Retinal pigment epithelial cell (primary cell): ENCODE measurements at regions not wholly inside any gene's neighbourhood (a gene's known extent, or its start where the extent isn't known, plus 50 kb on each side); places are given as distances from the start of the nearest gene placed in this dataset.

Experiments
- DNase-seq: peaks from one replicate; pipeline ENCODE4 v3.0.0-alpha.2; 2010; ENCODE audit warnings: low read depth
- H3K4me3 ChIP-seq: 2 replicates; pipeline ENCODE4 v1.5.1; 2011; ENCODE audit warnings: mild to moderate bottlenecking, low read length, control low read depth, moderate library complexity
- TF ChIP-seq, protein P1 (sequence below): conservative IDR thresholded peaks from 2 replicates; pipeline ENCODE4 v1.5.1; 2011; ENCODE audit warnings: low read depth, low read length, control low read depth, inconsistent platforms

DNA sequence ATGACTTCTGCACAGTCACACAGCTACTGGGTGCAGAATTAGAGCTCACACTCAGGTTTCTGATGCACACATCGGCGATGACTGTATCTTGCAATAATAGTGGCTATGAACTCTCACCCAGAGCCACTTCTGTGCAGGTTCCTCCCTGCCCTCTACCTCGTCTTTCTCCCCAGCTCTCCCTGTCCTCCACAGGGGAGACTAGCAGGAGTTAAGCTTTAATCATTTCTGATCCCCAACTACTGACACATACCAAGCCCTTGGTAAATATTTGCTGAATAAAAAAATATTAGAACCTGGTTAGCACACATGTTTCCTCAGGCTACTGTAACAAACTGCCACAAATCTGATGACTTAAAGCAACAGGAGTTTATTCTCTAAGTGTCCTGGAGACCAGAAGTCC lies 222.7 kb upstream of the FOXA2 start:
- TF ChIP-seq, protein P1, sequence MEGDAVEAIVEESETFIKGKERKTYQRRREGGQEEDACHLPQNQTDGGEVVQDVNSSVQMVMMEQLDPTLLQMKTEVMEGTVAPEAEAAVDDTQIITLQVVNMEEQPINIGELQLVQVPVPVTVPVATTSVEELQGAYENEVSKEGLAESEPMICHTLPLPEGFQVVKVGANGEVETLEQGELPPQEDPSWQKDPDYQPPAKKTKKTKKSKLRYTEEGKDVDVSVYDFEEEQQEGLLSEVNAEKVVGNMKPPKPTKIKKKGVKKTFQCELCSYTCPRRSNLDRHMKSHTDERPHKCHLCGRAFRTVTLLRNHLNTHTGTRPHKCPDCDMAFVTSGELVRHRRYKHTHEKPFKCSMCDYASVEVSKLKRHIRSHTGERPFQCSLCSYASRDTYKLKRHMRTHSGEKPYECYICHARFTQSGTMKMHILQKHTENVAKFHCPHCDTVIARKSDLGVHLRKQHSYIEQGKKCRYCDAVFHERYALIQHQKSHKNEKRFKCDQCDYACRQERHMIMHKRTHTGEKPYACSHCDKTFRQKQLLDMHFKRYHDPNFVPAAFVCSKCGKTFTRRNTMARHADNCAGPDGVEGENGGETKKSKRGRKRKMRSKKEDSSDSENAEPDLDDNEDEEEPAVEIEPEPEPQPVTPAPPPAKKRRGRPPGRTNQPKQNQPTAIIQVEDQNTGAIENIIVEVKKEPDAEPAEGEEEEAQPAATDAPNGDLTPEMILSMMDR, result no peak
- H3K4me3 ChIP-seq, result no peak overlapping the region
- DNase-seq, result no peak

DNA sequence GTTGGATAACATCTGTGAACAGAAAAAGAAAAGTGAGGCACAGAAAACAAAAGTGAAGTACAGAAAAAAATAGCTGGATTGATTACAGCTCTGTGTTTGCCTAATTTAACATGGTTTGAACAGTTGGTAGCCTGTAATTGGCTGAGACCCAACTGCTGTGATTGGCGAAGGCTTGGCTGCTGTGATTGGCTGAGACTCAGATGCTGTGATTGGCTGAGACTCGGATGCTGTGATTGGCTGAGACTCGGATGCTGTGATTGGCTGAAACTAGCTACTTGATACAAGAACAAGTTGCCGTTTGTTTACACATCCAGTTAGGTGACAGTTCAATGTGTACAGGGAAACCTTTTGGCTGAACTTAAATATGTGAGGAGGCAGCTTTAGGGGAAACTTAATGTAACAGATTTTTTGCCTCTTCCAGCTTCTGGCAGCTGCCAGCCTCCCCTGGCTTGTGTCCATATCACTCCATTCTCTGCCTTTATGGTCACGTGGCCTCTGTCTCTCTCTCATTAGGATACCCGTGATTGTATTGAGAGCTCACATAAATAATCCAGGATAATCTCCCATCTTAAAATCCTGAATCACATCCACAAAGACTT lies 223.4 kb upstream of the FOXA2 start:
- no peak overlapping the region for H3K4me3 ChIP-seq
- TF ChIP-seq, protein P1, result no peak
- DNase-seq, result no peak

DNA sequence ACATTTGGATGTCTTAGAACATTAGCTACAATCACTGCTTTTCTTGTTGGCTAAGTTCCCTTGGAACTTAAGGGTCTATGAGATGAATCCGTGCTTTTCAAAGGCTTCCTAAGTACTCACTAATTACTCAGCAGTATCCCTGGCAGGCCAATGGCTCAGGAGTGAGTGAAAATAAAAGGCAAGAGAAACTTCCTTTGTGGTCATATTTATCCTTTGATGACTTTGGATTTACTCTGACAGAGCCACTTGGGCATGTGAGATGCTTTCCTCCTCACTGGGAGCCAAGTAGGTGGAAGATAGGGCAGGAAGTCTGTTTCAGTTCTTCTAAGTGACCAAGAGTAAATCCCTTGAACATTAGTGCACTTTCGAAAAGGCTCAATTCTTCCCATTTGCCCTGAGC lies 224.3 kb upstream of the FOXA2 start:
- H3K4me3 ChIP-seq, result no peak overlapping the region
- TF ChIP-seq, protein P1, result no peak
- DNase-seq, result no peak

DNA sequence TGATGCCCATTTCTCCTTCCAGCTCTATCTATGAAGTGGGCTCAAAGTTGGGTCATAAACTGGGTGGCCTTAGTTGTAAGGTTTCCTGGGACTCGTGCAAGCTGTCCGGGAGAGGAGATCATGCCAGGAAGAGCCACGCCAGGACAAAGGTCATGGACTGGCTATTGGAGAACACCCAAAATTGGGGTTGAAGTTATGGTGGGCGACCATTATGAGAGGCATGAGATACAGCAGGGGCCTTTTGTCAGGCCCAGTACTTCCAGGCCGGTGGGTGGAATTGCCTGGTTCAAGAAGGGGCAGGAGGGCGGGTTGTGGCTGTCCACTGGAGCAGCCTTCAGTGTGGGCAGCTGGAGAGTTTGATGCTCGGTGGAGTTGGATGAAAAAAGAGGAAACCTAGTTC lies 225.1 kb upstream of the SSTR4 start:
- H3K4me3 ChIP-seq, result no peak overlapping the region
- TF ChIP-seq, protein P1, result no peak
- no peak for DNase-seq

DNA sequence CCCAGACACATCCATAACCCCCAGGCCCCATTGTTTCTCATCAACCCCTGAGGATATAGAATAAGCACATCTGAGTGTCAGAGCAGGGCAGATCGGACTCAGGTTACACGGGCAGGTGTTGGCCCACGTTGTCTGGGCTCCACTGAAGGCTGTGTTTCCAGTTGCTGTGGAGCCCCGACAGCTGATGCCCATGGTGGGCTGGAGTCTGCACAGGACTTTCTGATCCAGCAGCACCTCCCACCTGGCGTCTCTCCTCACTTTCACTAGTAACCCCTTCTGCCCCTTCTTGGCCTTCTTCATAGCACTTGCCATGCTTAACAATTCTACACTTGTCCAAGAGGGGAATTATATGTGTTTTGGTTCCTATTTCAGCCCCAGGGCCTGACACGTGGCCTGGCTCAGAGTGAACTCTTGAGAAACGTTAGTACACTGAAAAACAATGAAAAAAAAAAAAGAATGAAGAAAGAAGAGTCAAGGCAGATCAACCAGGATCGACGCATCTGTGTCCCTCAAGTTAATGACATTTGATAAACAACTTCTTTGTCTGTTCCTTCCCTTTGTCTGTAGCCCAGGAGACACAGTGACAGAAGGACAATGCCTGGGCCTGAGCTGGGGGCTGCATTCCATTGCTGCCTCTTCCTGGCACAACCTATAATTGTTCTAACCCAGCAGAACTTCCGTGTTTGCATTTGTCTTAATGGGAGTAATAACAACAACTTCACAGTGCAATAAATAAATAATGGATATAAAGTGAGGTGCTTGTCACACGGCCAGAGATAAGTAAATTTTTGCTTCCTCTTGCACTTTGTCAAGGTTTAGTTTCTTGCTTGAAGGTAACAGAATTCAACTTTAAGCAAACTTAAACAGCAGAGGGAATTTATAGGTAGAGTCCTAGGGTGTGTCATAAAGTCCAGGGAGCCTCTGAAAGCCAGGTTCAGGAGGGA lies 224.2 kb upstream of the SSTR4 start:
- H3K4me3 ChIP-seq, result no peak overlapping the region
- DNase-seq, result no peak
- TF ChIP-seq, protein P1, result no peak

DNA sequence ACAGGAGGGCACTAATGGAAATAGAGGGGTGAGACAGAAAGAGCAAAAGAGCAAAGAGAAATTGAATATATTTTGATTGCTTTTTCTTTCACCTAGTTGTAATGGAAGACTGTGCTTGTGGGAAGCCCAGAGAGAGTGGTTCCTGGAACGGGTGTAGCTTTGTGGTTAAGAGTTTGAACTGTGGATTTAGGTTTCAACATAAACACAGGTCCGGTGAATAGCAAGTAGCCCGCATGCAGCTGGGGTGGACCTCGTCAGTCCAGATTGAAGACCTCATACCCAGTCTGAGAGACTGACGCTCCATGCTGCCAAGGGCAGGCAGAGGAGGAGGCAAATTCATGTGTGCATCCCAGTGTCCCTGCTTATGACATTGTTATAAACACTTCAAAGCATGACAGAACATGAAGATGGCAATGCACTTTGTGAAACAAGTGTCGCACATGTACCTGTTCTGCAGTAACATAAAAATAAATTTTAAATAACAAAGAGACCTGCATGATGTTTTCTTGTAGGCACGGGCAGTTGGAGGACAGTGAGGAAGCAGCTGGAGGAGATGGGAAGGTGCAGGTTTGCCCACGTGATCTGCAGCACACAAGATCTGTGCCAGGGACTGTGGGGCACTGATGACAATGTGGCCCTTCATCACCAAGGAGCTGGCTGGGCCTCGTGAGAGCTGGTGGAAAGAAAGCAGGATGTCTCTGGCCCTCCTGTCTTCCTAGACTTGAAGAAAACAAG lies 220.5 kb upstream of the SSTR4 start:
- H3K4me3 ChIP-seq, result no peak overlapping the region
- TF ChIP-seq, protein P1, result no peak
- DNase-seq, result no peak
